ENCODE measurements at regions not wholly inside any gene's neighbourhood (a gene's known extent, or its start where the extent isn't known, plus 50 kb on each side); places are given as distances from the start of the nearest gene placed in this dataset.

DNA sequence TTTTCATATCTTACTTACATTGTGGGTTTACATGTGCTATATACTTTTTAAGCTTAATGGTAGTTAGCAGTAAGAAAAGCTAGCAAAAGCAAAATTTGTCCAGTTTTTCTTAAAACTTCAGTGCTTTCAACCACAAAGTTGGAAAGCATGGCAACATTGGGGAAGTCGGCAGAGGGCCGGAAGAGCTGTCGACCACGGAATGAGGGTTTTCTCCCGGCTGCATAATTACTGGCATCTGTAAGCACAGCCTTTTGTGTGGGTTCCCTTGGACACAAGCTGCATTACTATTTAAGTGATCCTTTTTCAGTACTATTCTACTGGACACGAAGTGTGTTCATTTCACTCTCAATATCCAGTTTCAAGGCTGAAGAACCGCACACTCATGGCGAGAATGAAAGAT lies 560.4 kb downstream of the ANKRD50 start:
- Histone ChIP-seq H3F3A (ENCODE audit: insufficient read depth) (0 out of 2 replicates have a peak, but pooled peaks cover 8% of the 10 kb centered on the region), H3K27ac (no peak overlapping the region), H3K27me3 (replicated peaks; ENCODE audit: insufficient read depth) (0 out of 2 replicates have a peak, but pooled peaks cover 3% of the 10 kb centered on the region), H3K9ac (no peak overlapping the region), H3K36me3 (ENCODE audit: low read depth) (no peaks in the 10 kb centered on the region), H3K9me3 (ENCODE audit: low read depth) (no peaks in the 10 kb centered on the region), H3K79me2 (ENCODE audit: insufficient read depth) (no peaks in the 10 kb centered on the region), H3K9me2 (ENCODE audit: insufficient read depth) (no peaks in the 10 kb centered on the region), H3K4me2 (ENCODE audit: unreplicated experiment) (no peak overlapping the region), H3K4me1 (ENCODE audit: insufficient read depth) (0 out of 2 replicates have a peak, but pooled peaks cover 4% of the 10 kb centered on the region), H4K20me1 (ENCODE audit: insufficient read depth) (no peaks in the 10 kb centered on the region), H2AFZ (no peak overlapping the region), H3K4me3 (no peak overlapping the region)
- in situ Hi-C loops (cut with MboI): no loop called here
- TF ChIP-seq EZH2 (IDR thresholded peaks at IDR 0.05; ENCODE audit: insufficient read depth, poor library complexity, severe bottlenecking) (no peak), EZH2phosphoT487 (IDR thresholded peaks at IDR 0.05; ENCODE audit: insufficient read depth, low read depth) (no peak)
- 85 to 86% methylated on average over 8 of the region's 8 CpGs for WGBS, 2 experiments (ENCODE audit: low coverage in 1 of 2, low lambda C conversion rate in 2 of 2, missing lambda C conversion rate in 2 of 2)
- no peak for DNase-seq

DNA sequence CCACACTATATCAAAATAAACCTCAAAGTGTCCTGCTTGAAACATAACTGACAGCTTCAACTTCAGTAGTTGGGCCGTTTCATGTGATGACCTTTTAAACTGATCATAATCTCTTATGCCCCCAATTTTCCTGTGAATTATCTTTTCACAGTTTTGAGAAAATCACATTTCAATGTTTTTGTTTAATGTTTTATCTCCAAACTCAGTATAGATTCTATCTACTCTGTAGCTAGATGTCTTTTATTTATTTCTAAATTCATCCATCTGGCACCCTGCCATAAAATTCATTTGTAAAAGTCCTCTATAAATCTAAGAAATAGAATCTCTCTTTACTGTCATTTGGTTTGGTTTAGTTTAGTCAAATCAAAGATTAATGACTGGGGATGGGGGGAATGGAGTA lies 557.3 kb downstream of the ANKRD50 start:
- Histone ChIP-seq H3K9ac (no peak overlapping the region), H3K4me1 (ENCODE audit: insufficient read depth) (0 out of 2 replicates have a peak, but pooled peaks cover 4% of the 10 kb centered on the region), H4K20me1 (ENCODE audit: insufficient read depth) (no peaks in the 10 kb centered on the region), H3K4me3 (no peak overlapping the region), H3K4me2 (ENCODE audit: unreplicated experiment) (no peak overlapping the region), H3K9me3 (ENCODE audit: low read depth) (no peaks in the 10 kb centered on the region), H3K36me3 (ENCODE audit: low read depth) (no peaks in the 10 kb centered on the region), H2AFZ (no peak overlapping the region), H3K79me2 (ENCODE audit: insufficient read depth) (no peaks in the 10 kb centered on the region), H3K27me3 (replicated peaks; ENCODE audit: insufficient read depth) (no peaks in the 10 kb centered on the region), H3K9me2 (ENCODE audit: insufficient read depth) (no peaks in the 10 kb centered on the region), H3K27ac (no peak overlapping the region), H3F3A (ENCODE audit: insufficient read depth) (0 out of 2 replicates have a peak, but pooled peaks cover 8% of the 10 kb centered on the region)
- 41 to 50% methylated on average over 1 of the region's 1 CpG for WGBS, 2 experiments (ENCODE audit: low coverage in 1 of 2, low lambda C conversion rate in 2 of 2, missing lambda C conversion rate in 2 of 2)
- in situ Hi-C loops (cut with MboI): no loop called here
- no peak for DNase-seq
- TF ChIP-seq EZH2phosphoT487 (IDR thresholded peaks at IDR 0.05; ENCODE audit: insufficient read depth, low read depth) (no peak), EZH2 (IDR thresholded peaks at IDR 0.05; ENCODE audit: insufficient read depth, poor library complexity, severe bottlenecking) (no peak)

GRCh38 chr4:124157396-124158083 lies 555.0 kb downstream of the ANKRD50 start:
- H3F3A ChIP-seq (ENCODE audit: insufficient read depth): no peaks in the 10 kb centered on the region
- no peaks in the 10 kb centered on the region for H4K20me1 ChIP-seq (ENCODE audit: insufficient read depth)
- no peaks in the 10 kb centered on the region for H3K4me1 ChIP-seq (ENCODE audit: insufficient read depth)
- 53 to 66% methylated on average over 4 of the region's 4 CpGs for WGBS, 2 experiments (ENCODE audit: low coverage in 1 of 2, low lambda C conversion rate in 2 of 2, missing lambda C conversion rate in 2 of 2)
- no peak for DNase-seq
- no peaks in the 10 kb centered on the region for H3K36me3 ChIP-seq (ENCODE audit: low read depth)
- no peaks in the 10 kb centered on the region for H3K27me3 ChIP-seq (replicated peaks; ENCODE audit: insufficient read depth)
- in situ Hi-C loops (cut with MboI): no loop called here
- H3K4me2 ChIP-seq (ENCODE audit: unreplicated experiment): no peak overlapping the region
- H3K9me3 ChIP-seq (ENCODE audit: low read depth): no peaks in the 10 kb centered on the region
- no peak overlapping the region for H2AFZ ChIP-seq
- no peak overlapping the region for H3K27ac ChIP-seq
- no peak overlapping the region for H3K9ac ChIP-seq
- TF ChIP-seq EZH2 (IDR thresholded peaks at IDR 0.05; ENCODE audit: insufficient read depth, poor library complexity, severe bottlenecking) (no peak), EZH2phosphoT487 (IDR thresholded peaks at IDR 0.05; ENCODE audit: insufficient read depth, low read depth) (no peak)
- no peak overlapping the region for H3K4me3 ChIP-seq
- no peaks in the 10 kb centered on the region for H3K79me2 ChIP-seq (ENCODE audit: insufficient read depth)
- no peaks in the 10 kb centered on the region for H3K9me2 ChIP-seq (ENCODE audit: insufficient read depth)

DNA sequence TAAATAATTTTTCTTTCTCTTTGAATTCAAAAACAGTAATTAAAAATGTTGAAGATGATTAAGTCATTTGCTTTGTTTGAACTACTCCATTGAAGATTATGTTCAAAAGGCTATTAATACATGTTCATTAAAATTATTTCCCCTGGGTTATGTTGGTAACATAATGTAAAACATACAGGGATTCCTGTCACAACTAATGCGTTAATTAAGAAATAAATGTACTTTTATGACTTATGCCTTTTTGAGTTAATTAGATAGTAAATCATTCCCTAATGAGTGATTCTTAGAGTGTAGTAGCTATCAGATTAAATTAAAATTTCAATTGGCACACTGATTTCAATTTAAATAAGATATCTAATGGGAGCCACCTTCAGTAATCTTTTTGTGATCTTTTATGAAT lies 549.1 kb downstream of the ANKRD50 start:
- Histone ChIP-seq H3K79me2 (ENCODE audit: insufficient read depth) (no peaks in the 10 kb centered on the region), H3F3A (ENCODE audit: insufficient read depth) (no peaks in the 10 kb centered on the region), H3K9ac (no peak overlapping the region), H3K9me3 (ENCODE audit: low read depth) (no peaks in the 10 kb centered on the region), H2AFZ (no peak overlapping the region), H4K20me1 (ENCODE audit: insufficient read depth) (no peaks in the 10 kb centered on the region), H3K9me2 (ENCODE audit: insufficient read depth) (no peaks in the 10 kb centered on the region), H3K27ac (no peak overlapping the region), H3K27me3 (replicated peaks; ENCODE audit: insufficient read depth) (no peaks in the 10 kb centered on the region), H3K4me2 (ENCODE audit: unreplicated experiment) (no peak overlapping the region), H3K36me3 (ENCODE audit: low read depth) (no peaks in the 10 kb centered on the region), H3K4me1 (ENCODE audit: insufficient read depth) (no peaks in the 10 kb centered on the region), H3K4me3 (no peak overlapping the region)
- 98 to 100% methylated on average over 1 of the region's 1 CpG for WGBS, 2 experiments (ENCODE audit: low coverage in 1 of 2, low lambda C conversion rate in 2 of 2, missing lambda C conversion rate in 2 of 2)
- DNase-seq: no peak
- TF ChIP-seq EZH2phosphoT487 (IDR thresholded peaks at IDR 0.05; ENCODE audit: insufficient read depth, low read depth): no peak
- TF ChIP-seq EZH2 (IDR thresholded peaks at IDR 0.05; ENCODE audit: insufficient read depth, poor library complexity, severe bottlenecking): no peak
- in situ Hi-C loops (cut with MboI): no loop called here
